ENCODE measurements at regions not wholly inside any gene's neighbourhood (a gene's known extent, or its start where the extent isn't known, plus 50 kb on each side); places are given as distances from the start of the nearest gene placed in this dataset.

- Histone ChIP-seq H3K27ac (no peak overlapping the region), H3K9me3 (replicated peaks) (no peaks in the 10 kb centered on the region; the same call in 1 of the 2 replicates), H3K4me1 (no peaks in the 10 kb centered on the region), H3K4me3 (no peak overlapping the region), H3K27me3 (no peaks in the 10 kb centered on the region; the same call in 1 of the 2 replicates), H3K36me3 (no peaks in the 10 kb centered on the region)
- no peak for DNase-seq
Observed at GRCh38 chr9:99537996-99538395, 283.7 kb upstream of the NR4A3 start.

- DNase-seq, result no peak
- Histone ChIP-seq H3K27ac (no peak overlapping the region), H3K4me1 (no peaks in the 10 kb centered on the region)
Observed at GRCh38 chr9:99544526-99544925, 277.2 kb upstream of the NR4A3 start.

GRCh38 chr9:99549441-99549840, 272.2 kb upstream of the NR4A3 start:
- Histone ChIP-seq H3K36me3 (no peaks in the 10 kb centered on the region), H3K27me3 (no peaks in the 10 kb centered on the region), H3K4me3 (no peak overlapping the region), H3K4me1 (no peaks in the 10 kb centered on the region), H3K27ac (no peak overlapping the region), H3K9me3 (replicated peaks) (no peaks in the 10 kb centered on the region)
- no peak for DNase-seq

More at GRCh38 chr9:99544526-99544925, 277.2 kb upstream of the NR4A3 start:
- Histone ChIP-seq H3K36me3 (no peaks in the 10 kb centered on the region), H3K4me3 (no peak overlapping the region), H3K9me3 (replicated peaks) (no peaks in the 10 kb centered on the region), H3K27me3 (no peaks in the 10 kb centered on the region; the same call in 1 of the 2 replicates)

DNA sequence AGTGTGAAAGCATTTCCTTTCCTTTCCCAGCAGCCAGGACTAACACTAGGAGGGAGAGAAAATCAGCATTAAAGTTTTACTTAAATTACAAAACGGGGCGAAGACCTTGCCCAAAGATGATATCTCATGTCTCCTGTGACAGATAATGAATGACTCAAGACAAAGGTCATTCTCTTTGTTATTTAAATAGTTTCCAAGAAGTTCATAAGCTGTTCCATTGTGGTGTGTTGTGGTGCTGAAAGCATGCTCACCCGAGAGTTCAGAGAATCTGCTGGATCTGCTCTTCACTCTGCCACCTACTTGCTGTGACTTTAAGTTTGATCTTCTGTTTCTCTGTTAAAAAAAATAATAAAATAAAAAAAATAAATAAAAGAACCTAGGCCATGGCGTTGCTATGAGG, 265.9 kb upstream of the NR4A3 start:
- no peaks in the 10 kb centered on the region; the same call in 1 of the 2 replicates for H3K4me1 ChIP-seq
- no peak overlapping the region for H3K4me3 ChIP-seq
- no peak for DNase-seq
- no peaks in the 10 kb centered on the region for H3K36me3 ChIP-seq
- H3K27ac ChIP-seq, result no peak overlapping the region
- H3K9me3 ChIP-seq (replicated peaks), result no peaks in the 10 kb centered on the region
- H3K27me3 ChIP-seq, result 0 out of 2 replicates have a peak, but pooled peaks cover 9% of the 10 kb centered on the region

- no peak for DNase-seq
- Histone ChIP-seq H3K9me3 (replicated peaks) (no peaks in the 10 kb centered on the region), H3K27ac (no peak overlapping the region), H3K4me3 (no peak overlapping the region), H3K36me3 (no peaks in the 10 kb centered on the region), H3K27me3 (0 out of 2 replicates have a peak, but pooled peaks cover 9% of the 10 kb centered on the region), H3K4me1 (no peaks in the 10 kb centered on the region; the same call in 1 of the 2 replicates)
Observed at GRCh38 chr9:99556998-99557397, 264.7 kb upstream of the NR4A3 start.

DNA sequence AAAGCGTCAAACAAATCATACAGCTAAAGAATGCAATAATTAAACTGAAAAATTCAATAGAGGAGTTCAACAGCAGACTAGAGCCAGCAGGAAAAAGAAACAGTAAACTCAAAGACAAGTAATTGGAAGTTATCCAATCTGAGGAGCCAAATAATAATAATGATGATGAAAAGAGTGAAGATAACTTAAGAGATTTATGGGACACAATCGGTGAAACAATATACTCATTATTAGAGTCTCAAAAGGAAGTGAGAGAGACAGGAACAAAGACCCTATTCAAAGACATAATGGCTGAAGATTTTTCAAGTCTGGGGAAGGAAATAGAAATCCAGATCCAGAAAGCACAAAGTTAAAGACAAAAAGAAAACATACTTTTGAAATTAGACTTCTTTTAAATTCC, 263.9 kb upstream of the NR4A3 start:
- Histone ChIP-seq H3K9me3 (replicated peaks) (no peaks in the 10 kb centered on the region), H3K27ac (no peak overlapping the region), H3K4me1 (no peaks in the 10 kb centered on the region; the same call in 1 of the 2 replicates), H3K36me3 (no peaks in the 10 kb centered on the region), H3K27me3 (0 out of 2 replicates have a peak, but pooled peaks cover 9% of the 10 kb centered on the region), H3K4me3 (no peak overlapping the region)
- DNase-seq, result no peak

- Histone ChIP-seq H3K4me1 (no peaks in the 10 kb centered on the region; the same call in 1 of the 2 replicates), H3K9me3 (replicated peaks) (no peaks in the 10 kb centered on the region), H3K27me3 (0 out of 2 replicates have a peak, but pooled peaks cover 9% of the 10 kb centered on the region), H3K36me3 (no peaks in the 10 kb centered on the region), H3K4me3 (no peak overlapping the region), H3K27ac (no peak overlapping the region)
- no peak for DNase-seq
Observed at GRCh38 chr9:99559776-99560175, 261.9 kb upstream of the NR4A3 start.

DNA sequence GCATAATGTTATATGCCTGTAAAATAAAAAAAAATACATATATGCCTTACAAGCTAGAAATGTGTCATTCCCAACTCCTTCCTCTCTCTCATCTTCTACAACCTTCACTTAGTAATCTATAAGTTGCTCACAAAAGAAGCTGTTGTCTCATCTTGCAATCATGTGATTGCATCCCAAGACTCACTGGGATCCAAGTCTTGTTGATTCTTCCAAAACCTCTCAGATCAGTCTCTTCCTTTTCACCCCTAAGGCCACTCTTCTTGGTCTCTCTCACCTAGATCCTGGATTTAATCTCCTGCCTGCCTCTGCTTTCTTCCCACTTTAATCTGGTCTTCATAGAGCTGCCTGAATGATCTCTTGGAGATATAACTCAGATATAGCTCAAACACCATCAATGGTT, 261.1 kb upstream of the NR4A3 start:
- Histone ChIP-seq H3K9me3 (replicated peaks) (no peaks in the 10 kb centered on the region), H3K27ac (no peak overlapping the region), H3K27me3 (0 out of 2 replicates have a peak, but pooled peaks cover 5% of the 10 kb centered on the region), H3K4me1 (no peaks in the 10 kb centered on the region; the same call in 1 of the 2 replicates), H3K4me3 (no peak overlapping the region), H3K36me3 (no peaks in the 10 kb centered on the region)
- DNase-seq, result no peak

- DNase-seq, result peak; percentile 28 to 64
- H3K36me3 ChIP-seq, result no peaks in the 10 kb centered on the region
- H3K27me3 ChIP-seq, result 0 out of 2 replicates have a peak, but pooled peaks cover 2% of the 10 kb centered on the region
- H3K4me3 ChIP-seq, result no peak overlapping the region
- H3K27ac ChIP-seq, result no peak overlapping the region
- no peaks in the 10 kb centered on the region; the same call in 1 of the 2 replicates for H3K4me1 ChIP-seq
- no peaks in the 10 kb centered on the region for H3K9me3 ChIP-seq (replicated peaks)
Observed at GRCh38 chr9:99561509-99561917, 260.2 kb upstream of the NR4A3 start.

DNA sequence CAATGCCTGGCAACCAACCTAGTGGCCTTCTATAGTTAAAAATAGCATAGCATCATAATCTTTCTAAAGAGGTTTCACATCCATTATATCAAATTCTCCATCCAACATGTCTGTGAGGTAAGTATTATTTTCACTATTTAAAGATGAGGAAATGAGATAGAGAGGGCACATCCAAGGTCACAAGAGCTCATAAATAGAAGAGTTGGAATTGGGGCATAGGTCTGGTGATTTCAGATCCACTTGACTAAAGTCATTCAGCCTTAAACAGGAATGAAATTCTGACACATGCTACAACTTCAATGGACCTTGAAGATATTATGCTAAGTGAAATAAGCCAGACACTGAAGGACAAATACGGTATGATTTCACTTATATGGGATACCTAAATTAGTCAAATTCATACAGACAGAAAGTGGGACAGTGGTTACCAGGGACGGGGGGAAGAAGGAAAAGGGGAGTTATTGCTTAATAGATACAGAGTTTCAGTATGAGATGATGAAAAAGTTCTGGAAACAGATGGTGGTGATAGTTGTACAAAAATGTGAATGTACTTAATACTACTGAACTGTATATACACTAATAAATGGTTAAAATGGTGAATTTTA, 259.6 kb upstream of the NR4A3 start:
- Histone ChIP-seq H3K9me3 (replicated peaks) (no peaks in the 10 kb centered on the region), H3K27ac (no peak overlapping the region), H3K4me3 (no peak overlapping the region), H3K4me1 (no peaks in the 10 kb centered on the region; the same call in 1 of the 2 replicates), H3K36me3 (no peaks in the 10 kb centered on the region), H3K27me3 (no peaks in the 10 kb centered on the region)
- DNase-seq, result no peak

DNA sequence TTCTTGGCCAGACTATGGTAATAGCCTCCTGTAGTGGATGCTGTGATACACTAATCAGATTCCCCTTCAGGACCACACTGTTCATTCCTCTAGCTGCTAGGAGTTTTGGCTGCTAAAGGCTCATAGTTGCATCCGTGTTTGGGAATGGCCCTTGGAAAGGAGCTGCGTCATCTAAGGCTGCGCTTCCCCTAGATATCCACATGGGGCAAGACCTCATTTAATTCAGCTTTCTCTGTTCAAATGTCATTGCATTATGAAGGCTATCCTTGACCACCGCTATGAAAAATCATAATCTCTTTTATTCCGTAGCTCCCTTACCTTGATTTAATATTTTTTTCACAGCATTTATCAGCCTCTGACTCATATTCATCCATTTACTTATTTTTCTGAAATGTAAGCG, 258.3 kb upstream of the NR4A3 start:
- no peaks in the 10 kb centered on the region; the same call in 1 of the 2 replicates for H3K4me1 ChIP-seq
- peak in 1 of 2 experiments; percentile 9 for DNase-seq
- no peak overlapping the region for H3K27ac ChIP-seq
- H3K4me3 ChIP-seq, result no peak overlapping the region
- no peaks in the 10 kb centered on the region for H3K27me3 ChIP-seq
- H3K36me3 ChIP-seq, result no peaks in the 10 kb centered on the region
- no peaks in the 10 kb centered on the region for H3K9me3 ChIP-seq (replicated peaks)

DNA sequence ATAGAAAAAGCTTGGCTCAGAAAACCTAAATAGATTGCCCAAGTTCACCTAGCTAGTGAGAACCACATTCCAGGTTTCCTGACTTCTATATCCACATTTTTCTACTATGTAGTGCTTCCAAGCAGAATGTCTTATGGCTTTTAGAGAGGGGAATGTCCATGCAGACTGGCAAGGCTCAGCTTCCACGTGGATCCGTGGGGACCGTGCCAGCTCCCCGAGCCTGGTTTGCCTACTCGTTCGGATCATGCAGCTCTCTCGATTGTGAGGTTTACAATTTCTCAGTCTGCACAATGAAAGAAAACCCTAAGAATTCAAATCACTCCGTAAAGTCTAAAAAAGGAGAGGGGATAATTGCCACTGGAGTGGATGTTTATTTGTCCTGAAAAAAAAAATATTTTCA, 256.5 kb upstream of the NR4A3 start:
- no peak overlapping the region for H3K27ac ChIP-seq
- H3K9me3 ChIP-seq (replicated peaks), result no peaks in the 10 kb centered on the region
- H3K36me3 ChIP-seq, result no peaks in the 10 kb centered on the region
- no peaks in the 10 kb centered on the region for H3K27me3 ChIP-seq
- no peak overlapping the region for H3K4me3 ChIP-seq
- no peak for DNase-seq
- H3K4me1 ChIP-seq, result no peaks in the 10 kb centered on the region; the same call in 1 of the 2 replicates

DNA sequence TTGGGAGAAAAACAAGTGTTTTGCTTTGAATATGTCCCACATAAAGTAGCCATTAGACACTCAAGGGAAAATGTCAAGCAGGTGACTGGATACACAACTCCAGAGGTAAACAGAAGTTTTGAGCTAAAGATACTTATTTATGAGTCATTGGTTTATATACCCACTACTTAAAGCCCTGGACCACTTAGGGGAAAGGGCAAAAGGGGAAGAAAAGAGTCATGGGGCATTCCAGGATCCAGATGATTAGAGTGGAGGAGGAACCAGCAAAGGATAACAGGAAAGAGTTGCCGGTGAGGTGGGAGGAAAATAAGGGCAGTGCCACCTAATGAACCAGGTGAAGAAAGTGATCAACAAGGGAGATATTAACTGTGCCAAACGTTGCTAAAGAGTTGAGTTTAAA, 254.2 kb upstream of the NR4A3 start:
- no peaks in the 10 kb centered on the region for H3K36me3 ChIP-seq
- no peak for DNase-seq

GRCh38 chr9:99569840-99570239, 251.8 kb upstream of the NR4A3 start:
- no peak overlapping the region for H3K27ac ChIP-seq
- no peak overlapping the region for H3K4me3 ChIP-seq
- no peaks in the 10 kb centered on the region for H3K4me1 ChIP-seq
- DNase-seq, result no peak
- H3K36me3 ChIP-seq, result no peaks in the 10 kb centered on the region
- H3K27me3 ChIP-seq, result no peaks in the 10 kb centered on the region; the same call in 1 of the 2 replicates
- no peaks in the 10 kb centered on the region for H3K9me3 ChIP-seq (replicated peaks)

More for the DNA sequence above, 254.2 kb upstream of the NR4A3 start:
- Histone ChIP-seq H3K27ac (no peak overlapping the region), H3K27me3 (no peaks in the 10 kb centered on the region), H3K4me3 (no peak overlapping the region), H3K9me3 (replicated peaks) (no peaks in the 10 kb centered on the region), H3K4me1 (no peaks in the 10 kb centered on the region)

- no peaks in the 10 kb centered on the region for H3K9me3 ChIP-seq (replicated peaks)
- H3K36me3 ChIP-seq, result no peaks in the 10 kb centered on the region
- H3K4me1 ChIP-seq, result no peaks in the 10 kb centered on the region
- no peak overlapping the region for H3K4me3 ChIP-seq
- H3K27me3 ChIP-seq, result peaks cover 10% of the 10 kb centered on the region; the same call in 1 of the 2 replicates
- DNase-seq, result no peak
- H3K27ac ChIP-seq, result no peak overlapping the region
Observed at GRCh38 chr9:99572567-99572966, 249.1 kb upstream of the NR4A3 start.

DNA sequence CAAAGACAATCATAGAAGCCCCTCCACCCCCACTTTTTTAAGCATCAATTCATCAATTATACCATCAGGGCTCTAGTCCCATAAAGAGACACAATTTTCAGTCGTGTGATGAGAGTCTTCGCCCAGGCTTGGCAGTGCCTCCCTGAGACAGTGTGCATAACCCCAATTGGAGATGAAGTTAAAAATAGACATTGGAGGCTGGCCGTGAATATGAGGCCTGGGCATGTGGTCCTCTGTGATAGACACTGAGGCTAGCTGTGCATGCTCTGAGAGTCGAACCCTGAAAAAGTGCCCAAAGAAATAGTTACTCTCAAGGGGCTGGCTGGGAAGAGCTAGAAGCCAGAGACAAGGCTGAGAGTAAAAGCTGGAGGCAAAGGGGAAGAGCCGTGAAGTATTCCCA, 248.6 kb upstream of the NR4A3 start:
- H3K27ac ChIP-seq, result no peak overlapping the region
- no peak for DNase-seq

More for the DNA sequence above, 248.6 kb upstream of the NR4A3 start:
- no peak overlapping the region for H3K4me3 ChIP-seq
- H3K9me3 ChIP-seq (replicated peaks), result no peaks in the 10 kb centered on the region
- peaks cover 10% of the 10 kb centered on the region; the same call in 1 of the 2 replicates for H3K27me3 ChIP-seq
- H3K36me3 ChIP-seq, result no peaks in the 10 kb centered on the region
- no peaks in the 10 kb centered on the region for H3K4me1 ChIP-seq
